HPDE6-E6E7 (cell line): ENCODE measurements at regions not wholly inside any gene's neighbourhood (a gene's known extent, or its start where the extent isn't known, plus 50 kb on each side); places are given as distances from the start of the nearest gene placed in this dataset.
A peak's percentile ranks its signal among the peaks of the same experiment; 100 is the strongest.
"Not testable (repeated sequence)": the region's sequence is repeated elsewhere in the genome, so short reads cannot be mapped to it uniquely, and the experiment has no call there.

ENCODE experiments used
- DNase-seq: peaks from one replicate; pipeline ENCODE4 v3.0.0; 2011; ENCODE audit warnings: missing footprints; ENCODE audit errors: extremely low spot score

DNA sequence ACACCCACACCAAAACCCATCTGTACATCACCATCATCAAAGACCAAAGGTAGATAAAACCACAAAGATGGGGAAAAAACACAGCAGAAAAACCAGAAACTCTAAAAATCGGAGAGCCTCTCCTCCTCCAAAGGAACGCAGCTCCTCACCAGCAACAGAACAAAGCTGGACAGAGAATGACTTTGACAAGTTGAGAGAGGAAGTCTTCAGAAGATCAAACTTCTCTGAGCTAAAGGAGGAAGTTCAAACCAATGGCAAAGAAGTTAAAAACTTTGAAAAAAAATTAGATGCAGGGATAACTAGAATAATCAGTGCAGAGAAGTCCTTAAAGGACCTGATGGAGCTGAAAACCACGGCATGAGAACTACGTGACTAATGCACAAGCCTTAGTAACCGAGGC, 247.5 kb upstream of the ERBB4 start:
- DNase-seq = not testable (repeated sequence)

- DNase-seq = peak; percentile 25
These were observed 238.5 kb upstream of the ERBB4 start for GRCh38 chr2:212777020-212777491.

DNA sequence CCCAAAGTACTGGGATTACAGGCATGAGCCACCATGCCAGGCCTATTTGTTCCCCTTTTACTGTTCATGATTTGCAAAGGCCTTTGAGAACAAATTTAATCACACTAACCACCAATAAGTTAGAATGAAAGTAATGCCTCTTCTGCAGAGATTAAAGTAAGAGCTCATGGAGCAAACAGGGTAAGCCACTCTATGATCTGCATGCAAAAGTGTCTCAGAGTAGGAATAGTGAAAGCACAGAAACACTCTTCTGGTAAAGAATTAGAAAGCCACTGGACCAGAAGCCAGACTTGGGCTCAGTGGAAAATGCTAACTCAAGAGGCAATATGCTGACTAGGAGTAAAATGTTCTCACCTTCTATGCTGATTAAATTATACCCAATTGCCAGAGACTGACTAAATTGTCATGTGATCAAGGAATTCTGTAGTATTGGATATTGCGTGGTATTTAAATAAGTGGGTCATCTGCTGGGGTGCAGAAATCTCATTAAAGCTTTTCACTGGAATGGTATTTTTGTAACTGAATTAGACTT, 235.3 kb upstream of the ERBB4 start:
- no peak for DNase-seq

- DNase-seq = no peak
These were observed 231.6 kb upstream of the ERBB4 start for GRCh38 chr2:212770240-212770639.

DNA sequence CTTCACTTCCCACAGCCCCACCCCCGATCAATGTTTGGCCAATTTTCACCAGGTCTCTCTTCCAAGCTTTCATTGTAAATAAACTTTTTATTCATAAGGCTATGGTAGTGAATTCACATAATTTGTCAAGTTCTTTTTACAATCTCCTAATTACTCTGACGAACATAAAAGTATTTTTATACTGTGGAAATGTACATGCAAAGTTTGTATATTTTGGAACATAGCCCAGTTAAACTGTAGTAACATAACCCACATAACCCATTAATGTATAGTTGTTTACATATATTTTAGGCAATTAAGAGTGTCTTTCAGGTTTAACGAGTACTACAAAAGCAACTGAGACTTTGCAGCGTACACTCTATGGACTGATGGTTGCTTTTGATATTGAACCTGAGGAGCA, 228.3 kb upstream of the ERBB4 start:
- no peak for DNase-seq

- DNase-seq = no peak
These were observed 214.2 kb upstream of the ERBB4 start for GRCh38 chr2:212752730-212753351.

DNA sequence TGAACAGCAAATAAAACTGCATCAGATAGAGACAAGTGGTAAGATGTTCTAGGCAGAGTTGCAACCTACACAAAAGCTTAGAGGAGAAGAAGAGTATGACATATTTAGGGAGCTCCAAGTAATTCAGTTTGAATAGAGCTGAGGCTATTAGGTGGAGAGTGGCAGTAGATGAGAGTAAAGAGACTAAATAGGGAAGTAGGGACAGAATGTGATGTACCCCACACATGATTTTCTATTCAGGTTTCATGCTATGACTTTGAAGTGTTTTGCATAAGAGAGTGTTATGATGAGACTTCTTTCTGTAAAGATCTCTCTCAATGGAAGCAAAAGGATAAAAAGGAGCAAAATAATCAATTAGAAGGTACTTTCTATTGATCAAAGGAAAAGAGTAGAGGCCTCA, 206.8 kb upstream of the ERBB4 start:
- DNase-seq = no peak

DNA sequence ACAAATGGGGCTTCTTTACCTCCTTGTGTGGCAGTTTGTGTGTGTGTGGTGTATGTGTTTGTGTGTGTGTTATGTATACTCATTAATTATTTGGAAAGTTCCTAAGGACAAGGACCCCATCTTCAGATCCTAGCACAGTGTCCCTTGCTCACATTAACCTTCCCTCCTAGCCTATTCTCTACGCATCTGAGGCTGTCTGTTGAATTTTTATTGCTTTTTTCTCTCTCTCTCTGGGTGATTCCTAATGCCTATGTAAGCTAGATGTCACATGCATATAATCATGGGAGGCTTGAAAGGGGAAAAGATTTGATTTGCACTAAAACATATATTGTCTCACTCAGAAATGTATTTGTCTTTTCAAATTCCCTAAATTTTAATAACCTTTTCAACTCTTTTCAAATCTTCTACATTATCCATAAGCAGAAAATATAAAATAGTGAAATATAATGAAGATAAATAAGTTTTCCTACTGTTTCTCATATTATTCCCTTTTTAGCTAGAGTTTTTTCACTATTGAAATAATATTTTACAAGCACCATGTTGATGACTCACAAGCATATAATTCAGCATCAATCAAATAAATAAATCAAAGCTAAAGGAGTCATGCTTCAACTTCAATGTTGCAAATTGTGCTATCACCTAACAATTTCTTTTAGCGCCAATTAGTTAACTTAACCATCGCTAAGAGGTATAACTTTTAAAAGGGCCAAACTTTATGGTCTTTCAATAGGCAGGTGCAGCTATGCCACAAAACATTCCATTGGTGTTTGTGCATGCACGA, 199.0 kb upstream of the ERBB4 start:
- DNase-seq = no peak

DNA sequence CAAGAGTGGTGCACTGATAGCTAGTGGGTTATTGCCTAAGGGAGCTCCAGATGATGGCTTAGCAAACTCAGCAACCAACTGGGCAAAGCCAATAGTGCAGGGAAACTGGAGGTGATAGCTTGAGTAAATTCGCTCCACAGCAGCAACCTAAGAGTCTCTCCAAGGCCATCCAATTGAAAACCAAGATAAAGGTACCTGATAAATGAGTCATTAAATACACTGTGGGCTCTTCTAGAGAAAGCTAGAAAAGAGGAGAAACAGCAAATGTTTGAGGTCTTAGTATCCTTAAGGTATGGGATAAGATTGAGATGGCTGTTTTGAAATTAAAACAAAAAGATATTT, 197.8 kb upstream of the ERBB4 start:
- DNase-seq = no peak

DNA sequence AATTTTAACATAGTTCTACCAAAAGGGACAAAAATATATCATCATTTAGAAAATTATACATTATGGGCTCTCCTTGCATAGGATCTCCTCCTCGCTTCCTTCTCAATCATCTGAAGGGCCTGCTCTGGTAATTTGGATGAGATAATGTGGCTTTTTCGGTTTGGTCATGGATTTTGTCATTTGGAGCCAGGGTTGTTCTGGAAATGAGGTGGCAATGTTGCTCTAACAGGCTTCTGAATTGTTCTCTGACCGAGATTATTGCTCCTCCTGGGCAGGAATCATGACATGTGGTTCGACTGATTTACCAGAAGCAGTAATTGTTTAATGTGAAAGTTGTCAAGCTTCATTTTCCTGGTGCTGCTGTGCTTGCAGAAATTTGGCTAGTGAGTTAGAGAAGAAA, 194.7 kb upstream of the ERBB4 start:
- DNase-seq = no peak

DNA sequence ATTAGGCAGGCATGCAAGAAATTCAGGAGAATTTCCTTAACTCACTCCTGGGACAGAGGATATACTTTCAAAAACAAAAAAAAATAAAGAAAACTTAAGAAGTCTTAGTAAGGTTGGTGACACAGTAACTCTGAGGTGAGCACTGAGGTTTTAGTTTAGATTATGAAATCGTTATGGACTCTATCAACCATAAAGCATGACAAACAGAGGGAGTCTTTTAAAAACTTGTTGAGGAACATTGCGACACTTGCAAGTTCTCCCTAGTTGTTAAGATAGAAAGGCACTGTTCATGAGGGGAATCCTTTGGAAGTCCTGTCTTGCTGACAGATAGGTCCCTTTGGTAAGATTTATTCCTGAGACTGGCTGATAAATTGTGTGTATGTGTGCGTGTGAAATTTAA, 194.3 kb upstream of the ERBB4 start:
- no peak for DNase-seq

DNA sequence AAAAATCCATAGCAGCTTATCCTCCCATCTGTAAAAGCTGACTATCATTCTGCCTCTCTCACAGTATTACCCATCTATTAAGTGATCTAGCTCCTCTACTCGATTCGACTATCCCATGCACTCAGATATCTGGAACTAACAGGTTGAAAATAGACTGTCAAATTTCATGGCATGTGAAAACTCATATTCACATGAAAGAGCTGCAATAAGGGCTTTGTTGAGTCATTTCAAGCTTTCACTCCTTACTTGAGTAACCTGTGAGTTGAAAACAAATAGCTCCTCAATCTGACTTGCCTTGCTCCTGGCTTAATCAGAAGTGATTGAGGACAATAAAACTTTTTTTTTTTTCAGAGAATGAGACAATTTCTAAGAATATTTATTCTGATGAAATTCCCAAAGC, 192.4 kb upstream of the ERBB4 start:
- no peak for DNase-seq

GRCh38 chr2:212728717-212729116, 190.1 kb upstream of the ERBB4 start:
- no peak for DNase-seq

DNA sequence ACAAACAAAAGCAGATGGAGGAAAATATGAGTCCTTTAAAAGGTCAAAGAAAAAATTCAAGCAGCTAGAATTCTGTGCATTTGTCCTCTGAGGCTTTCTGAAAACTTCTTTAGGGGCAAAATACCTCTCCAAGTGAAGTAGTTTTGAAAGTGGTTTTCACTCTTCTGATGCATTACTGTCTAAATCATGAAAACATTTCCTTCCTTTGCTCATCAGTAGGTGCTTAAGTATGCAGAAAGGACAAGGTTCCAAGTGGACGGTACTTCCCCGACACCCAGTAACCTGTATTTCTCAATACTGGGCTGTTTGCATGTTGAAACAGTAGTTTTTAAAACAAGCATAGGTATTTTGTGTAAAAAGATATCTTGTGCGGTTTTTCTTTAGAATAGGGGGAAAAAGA, 189.1 kb upstream of the ERBB4 start:
- no peak for DNase-seq

- no peak for DNase-seq
These were observed 187.8 kb upstream of the ERBB4 start for GRCh38 chr2:212726403-212726802.

- DNase-seq = no peak
These were observed 186.6 kb upstream of the ERBB4 start for GRCh38 chr2:212725180-212725579.

- DNase-seq = no peak
These were observed 184.6 kb upstream of the ERBB4 start for GRCh38 chr2:212723226-212723625.

DNA sequence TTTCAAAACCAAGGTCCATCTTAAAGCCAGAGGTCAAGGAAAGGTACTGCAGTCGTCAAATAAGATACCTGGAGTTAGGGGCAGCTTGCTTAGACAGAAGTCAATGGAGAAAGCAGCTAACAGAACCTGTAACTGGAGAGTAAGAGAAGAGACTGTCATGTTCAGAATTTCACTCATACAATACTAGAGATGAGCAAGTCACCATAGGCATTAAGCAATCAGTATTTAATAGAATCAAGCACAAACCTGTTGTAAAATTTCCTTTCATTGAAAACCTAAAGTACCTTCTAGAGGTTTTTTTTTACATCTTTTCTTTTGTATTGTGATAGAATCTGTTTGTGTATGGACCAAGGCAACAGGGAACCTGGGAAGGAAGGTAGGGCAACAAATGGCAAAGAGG, 183.4 kb upstream of the ERBB4 start:
- DNase-seq = no peak

DNA sequence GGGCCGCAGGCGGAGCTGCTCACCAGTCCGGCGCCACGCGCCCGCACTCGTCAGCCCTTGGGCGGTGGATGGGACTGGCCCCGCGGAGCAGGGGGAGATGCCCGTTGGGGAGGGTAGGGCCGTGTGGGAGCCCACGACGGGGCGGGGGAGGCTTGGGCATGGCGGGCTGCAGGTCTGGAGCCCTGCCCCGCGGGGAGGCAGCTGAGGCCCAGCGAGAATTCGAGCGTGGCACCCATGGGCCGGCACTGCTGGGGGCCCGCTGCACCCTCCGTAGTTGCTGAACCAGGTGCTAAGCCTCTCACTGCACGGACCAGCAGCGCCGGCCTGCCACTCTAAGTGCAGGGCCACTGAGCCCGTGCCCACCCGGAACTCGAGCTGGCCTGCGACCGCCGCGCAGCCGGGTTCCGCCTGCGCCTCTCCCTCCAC, 182.4 kb upstream of the ERBB4 start:
- no peak for DNase-seq

GRCh38 chr2:212715411-212715810, 176.8 kb upstream of the ERBB4 start:
- not testable (repeated sequence) for DNase-seq

- no peak for DNase-seq
These were observed 175.1 kb upstream of the ERBB4 start for GRCh38 chr2:212713681-212714080.

DNA sequence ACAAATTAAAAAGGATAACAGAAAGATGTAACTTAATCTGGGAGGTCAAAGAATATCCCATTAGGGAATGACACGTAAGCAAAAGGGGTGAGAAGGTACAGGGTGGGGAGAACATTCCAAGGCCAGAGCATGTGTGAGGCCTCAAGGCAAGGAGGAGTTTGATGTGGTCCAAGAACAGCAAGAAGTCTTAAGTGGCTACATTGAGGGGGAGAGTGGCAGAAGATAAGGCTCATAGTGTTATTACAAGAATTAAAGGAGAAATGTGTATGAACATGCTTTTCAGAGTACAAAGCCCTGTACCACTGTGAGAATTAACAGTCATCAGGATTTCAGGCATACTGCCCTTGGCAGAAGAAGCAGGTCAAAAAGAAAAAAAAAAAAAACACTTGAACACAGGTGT, 174.4 kb upstream of the ERBB4 start:
- DNase-seq = no peak

GRCh38 chr2:212712466-212712865, 173.9 kb upstream of the ERBB4 start:
- DNase-seq = no peak
